ENCODE measurements at regions not wholly inside any gene's neighbourhood (a gene's known extent, or its start where the extent isn't known, plus 50 kb on each side); places are given as distances from the start of the nearest gene placed in this dataset.

DNA sequence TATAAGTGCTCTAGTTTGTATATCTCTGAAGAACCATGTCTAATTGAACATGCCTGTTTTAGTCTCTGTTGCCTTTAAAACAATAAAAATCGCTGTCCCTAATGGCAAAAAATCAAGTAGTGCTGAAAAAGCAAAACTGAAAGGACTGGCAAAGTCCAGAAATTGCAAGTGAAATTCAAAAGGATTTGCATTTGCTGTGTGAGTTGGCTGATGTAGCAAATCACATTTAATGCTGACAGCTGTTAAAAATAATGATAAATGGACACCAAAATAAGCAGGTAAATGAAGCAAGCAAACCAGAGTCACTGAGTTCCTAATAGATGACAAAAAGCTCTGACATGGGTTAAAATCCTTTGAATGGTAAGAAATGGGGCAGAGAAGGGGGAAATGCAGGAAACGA lies 874.1 kb downstream of the GRM8 start:
- DNase-seq, result no peak

DNA sequence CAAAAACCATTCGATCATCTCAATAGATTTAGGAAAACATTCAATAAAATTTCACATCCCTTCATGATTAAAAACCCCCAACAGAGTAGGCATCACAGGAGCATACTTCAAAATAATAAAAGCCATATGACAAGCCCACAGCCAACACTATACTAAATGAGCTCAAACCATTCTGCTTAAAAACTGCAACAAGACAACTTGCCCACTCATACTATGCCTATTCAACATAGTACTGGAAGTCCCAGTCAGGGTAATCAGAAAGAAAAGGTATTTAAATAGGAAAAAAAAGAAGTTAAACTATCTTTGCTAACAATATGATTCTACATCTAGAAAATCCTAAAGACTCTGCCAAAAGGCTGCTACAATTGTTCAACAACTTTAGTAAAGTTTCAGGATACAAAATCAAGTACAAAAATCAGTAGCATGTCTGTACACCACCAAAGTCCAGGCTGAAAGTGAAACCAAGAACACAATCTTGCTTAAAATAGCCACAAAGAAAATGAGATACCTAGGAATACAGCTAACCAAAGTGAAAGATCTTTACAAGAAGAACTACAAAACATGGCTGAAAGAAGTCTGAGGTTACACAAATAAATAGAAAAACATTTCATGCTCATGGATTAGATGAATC lies 882.6 kb downstream of the GRM8 start:
- DNase-seq, result no peak

- peak; percentile 35 for DNase-seq
Observed at GRCh38 chr7:126362746-126363145, 890.0 kb downstream of the GRM8 start.

DNA sequence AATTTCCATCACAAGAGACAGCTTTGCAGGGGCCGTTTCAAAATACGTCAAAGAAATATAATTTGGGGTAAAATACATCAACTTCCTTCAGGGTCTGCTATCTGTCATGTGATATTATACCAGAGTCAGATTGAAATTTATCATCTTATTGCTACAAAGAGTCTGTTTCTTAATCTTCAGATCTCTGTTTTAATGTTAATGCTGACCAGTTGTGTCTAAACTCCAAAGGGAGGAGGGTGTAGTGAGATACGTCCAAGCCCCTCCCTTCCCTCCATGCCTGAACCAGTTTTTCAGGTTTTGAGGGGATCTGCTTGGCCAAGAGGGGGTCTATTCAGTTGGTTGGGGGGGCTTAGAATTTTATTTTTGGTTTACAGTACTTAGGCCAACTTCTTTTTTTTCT lies 891.6 kb downstream of the GRM8 start:
- no peak for DNase-seq

DNA sequence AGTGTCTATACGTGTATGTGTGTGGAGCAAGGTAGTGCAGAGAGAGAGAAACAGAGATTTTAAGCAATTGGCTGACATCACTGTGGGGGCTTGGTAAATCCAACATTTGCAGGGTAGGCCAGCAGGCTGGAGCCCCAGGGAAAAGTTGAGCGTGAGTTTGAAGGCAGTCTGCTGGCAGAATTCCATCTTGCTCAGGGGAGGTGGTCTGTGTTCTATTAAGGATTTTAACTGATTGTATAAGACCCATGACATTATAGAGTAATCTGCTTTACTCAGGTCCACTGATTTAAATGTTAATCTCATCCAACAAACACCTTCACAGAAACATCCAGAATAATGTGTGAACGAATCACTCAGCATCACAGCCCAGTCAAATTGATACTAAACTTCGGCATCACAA lies 912.9 kb downstream of the GRM8 start:
- DNase-seq, result no peak

- no peak for DNase-seq
Observed at GRCh38 chr7:126305671-126306070, 947.1 kb downstream of the GRM8 start.

DNA sequence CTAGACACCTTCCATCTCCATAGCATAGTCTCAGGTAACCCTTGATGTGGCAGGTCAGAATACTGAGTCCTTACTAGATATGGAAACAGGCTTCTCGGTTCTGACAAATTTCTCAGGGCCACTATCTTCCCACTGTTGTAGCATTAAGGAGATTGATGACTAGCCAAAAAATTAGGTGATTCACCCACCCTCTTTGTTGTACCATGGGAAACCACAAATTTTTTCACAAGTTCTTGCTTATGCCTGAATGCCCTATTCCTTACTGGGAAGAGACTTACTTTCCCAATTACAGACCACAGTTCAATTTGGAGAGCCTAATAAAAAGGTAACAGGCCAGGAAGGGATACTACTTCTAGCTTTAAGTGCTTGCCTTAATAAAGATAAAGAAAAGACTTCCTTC lies 948.8 kb downstream of the GRM8 start:
- DNase-seq, result no peak

DNA sequence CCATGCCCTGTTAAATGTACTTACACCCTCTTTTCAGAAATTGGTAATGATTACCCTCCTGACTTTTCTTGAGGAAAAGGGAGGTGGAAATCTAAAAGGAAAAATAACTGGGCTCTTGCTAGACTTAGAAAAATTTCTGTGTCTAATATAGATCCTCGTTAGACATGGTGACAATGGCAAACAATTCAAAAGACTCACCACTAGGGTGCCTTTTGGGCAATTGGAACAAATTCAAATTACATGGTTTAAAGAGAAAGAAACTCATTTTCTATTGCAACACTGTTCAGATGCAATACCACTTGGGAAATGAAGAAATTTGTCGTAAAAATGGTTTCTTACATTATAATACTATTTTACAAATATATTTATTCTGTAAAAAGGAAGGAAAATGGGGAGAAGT lies 950.1 kb downstream of the GRM8 start:
- DNase-seq, result no peak

GRCh38 chr7:126286317-126286716 lies 966.4 kb downstream of the GRM8 start:
- DNase-seq, result peak; percentile 11

DNA sequence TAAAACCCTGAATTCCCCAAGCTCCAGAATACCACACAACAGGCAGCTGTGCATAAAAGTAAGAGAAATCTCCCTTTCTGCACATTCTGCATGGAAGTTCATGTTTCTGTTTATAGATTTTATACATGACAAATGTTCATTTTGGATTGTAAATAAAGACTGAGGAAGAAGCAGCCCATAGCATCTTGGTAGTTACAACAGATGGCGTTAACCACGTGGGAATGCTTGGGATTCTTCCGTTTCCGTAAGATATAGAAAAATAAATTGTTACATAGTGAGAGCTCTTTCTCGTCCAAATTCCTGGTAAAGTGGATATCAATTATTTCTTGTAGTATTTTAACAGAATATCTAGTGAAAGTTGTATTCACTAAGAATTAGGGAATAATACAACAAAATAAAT lies 1016.5 kb downstream of the GRM8 start:
- no peak for DNase-seq

DNA sequence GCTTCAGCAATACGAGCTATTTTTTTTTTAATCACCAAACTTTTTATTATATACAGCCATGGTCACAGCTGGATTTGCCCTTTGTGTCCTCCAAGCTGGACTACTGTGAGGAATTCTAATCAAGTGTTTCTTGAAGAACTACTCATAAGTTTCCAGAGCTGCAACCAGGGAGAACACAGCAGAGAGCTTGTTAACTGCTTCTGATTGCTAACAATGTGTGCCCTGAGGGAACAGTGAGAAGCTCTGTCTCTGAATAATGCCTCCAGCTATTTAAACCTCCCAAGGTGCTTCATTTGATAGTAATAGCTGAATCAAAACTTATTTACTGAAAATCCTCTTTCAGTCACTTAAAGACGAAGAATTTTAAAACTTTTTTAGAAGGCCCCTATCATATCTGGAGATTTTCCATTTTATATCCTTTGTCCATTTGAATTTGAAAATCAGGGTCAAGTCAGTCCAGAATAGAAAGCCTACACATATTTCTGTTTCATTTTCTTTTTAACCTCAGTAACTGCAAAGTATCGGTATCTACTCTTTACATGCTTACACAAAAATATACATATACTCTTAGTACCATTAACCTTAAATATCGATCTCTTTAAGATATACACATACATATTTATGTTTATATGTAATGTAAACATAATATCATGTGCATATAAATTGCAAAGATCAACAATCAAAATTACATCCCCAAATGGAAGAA lies 1024.2 kb downstream of the GRM8 start:
- DNase-seq, result no peak

DNA sequence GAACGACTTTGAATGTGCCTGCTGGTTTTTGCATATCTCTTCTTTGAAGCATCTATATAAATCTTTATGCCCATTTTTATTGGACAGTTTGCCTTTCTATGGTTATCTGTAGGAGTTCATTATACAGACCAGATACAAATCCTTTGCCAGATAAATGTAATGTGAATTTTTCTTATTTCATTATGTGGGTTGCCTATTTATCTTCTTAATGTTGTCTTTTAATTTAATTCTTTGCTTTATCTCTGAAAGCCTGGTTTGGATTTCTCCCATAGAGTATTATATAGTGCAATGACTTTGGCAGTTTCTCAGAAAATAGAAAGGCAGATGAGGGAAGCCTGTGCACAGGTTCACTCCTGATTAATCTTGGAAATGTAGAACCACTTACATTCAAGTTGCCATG lies 1025.1 kb downstream of the GRM8 start:
- no peak for DNase-seq

GRCh38 chr7:126227055-126227454 lies 1025.7 kb downstream of the GRM8 start:
- DNase-seq, result no peak

DNA sequence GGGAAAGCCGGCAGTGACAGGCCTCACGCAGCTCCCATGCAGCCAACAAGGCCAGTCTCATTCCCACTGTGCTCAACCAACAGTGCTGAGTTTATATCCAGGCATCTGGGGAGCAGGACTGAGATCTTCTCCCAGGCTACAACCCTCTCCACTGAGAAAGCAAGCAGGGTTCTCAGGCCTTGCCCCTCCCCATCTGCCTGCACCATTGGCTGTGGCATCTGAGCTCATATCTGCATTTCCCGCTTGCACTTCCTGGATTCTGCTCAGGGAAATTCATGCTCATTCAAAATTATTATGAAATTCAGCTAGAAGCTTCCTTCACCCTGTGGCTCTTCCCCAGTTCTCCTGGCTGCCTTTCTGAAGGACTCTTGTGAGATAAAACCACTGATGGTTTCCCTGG lies 1029.0 kb downstream of the GRM8 start:
- no peak for DNase-seq

- no peak for DNase-seq
Observed at GRCh38 chr7:126222782-126223181, 1030.0 kb downstream of the GRM8 start.

GRCh38 chr7:126215785-126216184 lies 1037.0 kb downstream of the GRM8 start:
- no peak for DNase-seq

DNA sequence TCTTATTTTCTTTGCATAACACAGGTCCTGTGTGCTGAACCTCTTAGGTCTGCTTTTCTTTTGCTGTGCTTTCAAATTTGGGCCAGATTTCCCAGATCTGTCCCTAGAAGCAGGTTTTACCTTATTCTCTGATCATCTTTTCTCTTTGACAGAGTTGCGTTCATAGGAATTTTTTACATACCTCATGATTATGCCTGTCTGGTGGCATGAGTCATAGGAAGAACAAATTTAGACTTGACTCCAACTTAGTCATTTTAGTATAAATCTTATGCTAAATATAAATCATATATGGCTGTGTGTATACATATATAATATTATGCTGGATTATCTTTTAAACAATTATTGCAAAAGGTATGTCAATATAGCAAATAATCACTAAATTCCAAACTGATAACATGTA lies 1038.9 kb downstream of the GRM8 start:
- DNase-seq, result no peak

GRCh38 chr7:126211875-126212274 lies 1040.9 kb downstream of the GRM8 start:
- DNase-seq, result no peak

DNA sequence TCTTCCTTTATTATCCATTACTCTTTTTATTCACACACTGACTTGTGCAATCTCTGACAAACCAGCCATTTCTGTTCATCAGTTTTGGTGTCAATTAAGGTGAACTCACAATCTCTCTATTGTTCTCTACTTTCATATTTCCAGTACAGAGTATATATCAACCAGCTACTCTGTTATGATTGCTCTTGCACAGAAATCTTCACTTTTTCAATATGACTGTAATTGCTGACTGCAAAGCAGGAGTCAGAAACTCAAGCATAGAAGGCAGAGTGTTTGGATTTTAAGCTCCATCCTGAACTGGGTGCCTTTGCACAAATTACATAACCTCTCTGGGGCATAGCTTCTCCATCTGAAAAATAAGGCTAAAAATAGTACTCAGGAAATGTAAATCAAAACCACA lies 1042.0 kb downstream of the GRM8 start:
- no peak for DNase-seq

DNA sequence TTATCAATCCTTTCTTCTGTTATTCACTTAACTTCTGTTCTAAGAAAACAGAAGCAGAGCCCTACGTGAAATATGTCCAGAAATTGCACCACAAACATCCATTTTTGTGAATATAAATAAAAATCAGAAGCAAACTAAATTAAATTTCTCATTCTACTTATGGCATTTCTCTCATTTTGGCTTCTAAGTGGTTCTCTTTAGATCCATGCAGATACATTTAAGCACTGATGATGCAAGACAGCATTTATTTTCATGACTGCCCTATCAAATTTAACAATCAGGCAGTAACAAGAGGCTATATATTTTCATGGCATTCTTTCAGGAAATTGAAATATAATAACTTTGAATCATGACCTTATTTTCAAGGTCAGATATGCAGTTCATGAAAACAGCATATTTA lies 1049.6 kb downstream of the GRM8 start:
- no peak for DNase-seq

DNA sequence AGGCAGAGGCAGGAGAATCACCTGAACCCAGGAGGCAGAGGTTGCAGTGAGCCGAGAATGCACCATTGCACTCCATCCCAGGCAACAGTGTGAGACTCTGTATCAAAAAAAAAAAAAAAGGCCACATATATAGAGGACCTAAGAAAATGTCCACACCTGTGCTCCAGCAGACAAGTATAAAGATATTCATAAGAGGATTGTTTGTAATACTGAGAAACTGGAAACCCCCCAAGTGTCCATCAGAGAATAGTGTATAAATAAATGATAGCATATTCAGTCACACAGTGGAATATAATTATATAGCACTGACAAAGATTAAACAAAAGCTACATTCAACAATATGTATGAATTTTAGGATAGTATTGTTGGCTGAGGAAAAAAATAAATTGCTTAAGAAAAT lies 1050.6 kb downstream of the GRM8 start:
- no peak for DNase-seq

- no peak for DNase-seq
Observed at GRCh38 chr7:126185959-126186580, 1066.7 kb downstream of the GRM8 start.

DNA sequence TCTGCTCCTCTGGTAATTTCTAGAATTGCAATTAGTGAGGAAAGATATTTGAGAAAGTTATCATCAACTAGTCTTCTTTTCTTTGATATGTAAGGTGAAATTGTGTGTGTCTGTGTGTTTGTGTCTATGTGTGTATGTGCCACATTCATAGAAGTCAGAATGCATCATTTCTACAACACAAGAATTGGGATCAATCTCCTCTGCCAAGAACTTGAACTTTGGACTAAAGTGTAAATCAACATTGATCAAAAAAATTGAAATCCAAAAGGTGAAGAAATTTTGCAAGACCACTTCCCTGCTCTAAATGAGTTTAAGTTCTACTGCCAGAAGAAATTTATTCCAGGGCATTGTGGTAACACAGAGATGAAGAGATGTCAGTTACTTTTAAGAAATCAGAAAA lies 1072.8 kb downstream of the GRM8 start:
- DNase-seq, result no peak

- no peak for DNase-seq
Observed at GRCh38 chr7:126178865-126179264, 1073.9 kb downstream of the GRM8 start.

DNA sequence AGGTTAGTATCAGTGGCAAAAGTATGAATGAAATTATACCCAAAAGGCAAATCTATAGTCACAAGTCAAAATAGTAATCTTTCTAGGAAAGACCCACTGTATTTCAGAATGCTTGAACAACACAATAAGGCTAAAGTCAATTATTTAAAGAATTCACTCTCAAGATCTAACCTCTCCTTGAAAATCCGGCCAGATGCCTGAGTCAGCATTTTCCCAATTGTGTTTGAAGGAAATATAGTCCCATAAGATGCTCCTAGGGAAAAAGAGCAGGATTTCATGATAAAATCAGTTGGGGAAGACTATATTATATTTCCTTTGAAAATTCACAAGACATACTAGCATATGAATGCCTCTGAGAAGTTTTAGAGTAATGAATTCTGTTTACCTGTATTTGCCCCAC lies 1075.0 kb downstream of the GRM8 start:
- no peak for DNase-seq

All from NCI-H1105 treated with DMSO at 0.1 percent for 48 hours (cell line).